ENCODE measurements at regions not wholly inside any gene's neighbourhood (a gene's known extent, or its start where the extent isn't known, plus 50 kb on each side); places are given as distances from the start of the nearest gene placed in this dataset.
"Not testable (repeated sequence)": the region's sequence is repeated elsewhere in the genome, so short reads cannot be mapped to it uniquely, and the experiment has no call there.

- no peaks in the 10 kb centered on the region for H3K36me3 Mint-ChIP-seq
- Histone ChIP-seq H3K36me3 (ENCODE audit: control insufficient read depth in 2 of 2, extremely low read depth in 1 of 2, insufficient read depth in 1 of 2, low read length in 1 of 2) (no peaks in the 10 kb centered on the region), H3K4me1 (ENCODE audit: control insufficient read depth in 1 of 2, extremely low read depth in 1 of 2, insufficient read depth in 2 of 2, low read length in 2 of 2) (no peaks in the 10 kb centered on the region), H3K9me3 (no peaks in the 10 kb centered on the region), H3K27ac (ENCODE audit: low read length) (no peak overlapping the region), H3K27me3 (replicated peaks in 1 of 2; ENCODE audit: control insufficient read depth in 2 of 2, extremely low read depth in 1 of 2, insufficient read depth in 2 of 2, low read length in 1 of 2) (peaks cover 0 to 57% of the 10 kb centered on the region in 2 experiments), H3K4me3 (ENCODE audit: control insufficient read depth in 1 of 2, extremely low read depth in 1 of 2, low read length in 1 of 2) (no peak overlapping the region)
- H3K27ac Mint-ChIP-seq = no peak overlapping the region
- POLR2A ChIA-PET = interaction anchor here in 1 of 2 donors (0.6 kb wide), 1 partner anchor 43 kb away, joined by 3 read pairs; no protein-coding TSS in a partner anchor
- no peaks in the 10 kb centered on the region for H3K9me3 Mint-ChIP-seq
- no peak for ATAC-seq (replicated peaks in 1 of 4)
- no peak for DNase-seq
- WGBS (ENCODE audit: insufficient coverage) = 42% methylated on average over 4 of the region's 9 CpGs
- peaks cover 17 to 47% of the 10 kb centered on the region in 2 donors for H3K27me3 Mint-ChIP-seq
- no peak overlapping the region for H3K4me3 Mint-ChIP-seq
- CTCF ChIA-PET = no interaction called here
- H3K4me1 Mint-ChIP-seq = no peaks in the 10 kb centered on the region
These were observed 257.2 kb upstream of the MVB12B start for GRCh38 chr9:126069400-126069955.

DNA sequence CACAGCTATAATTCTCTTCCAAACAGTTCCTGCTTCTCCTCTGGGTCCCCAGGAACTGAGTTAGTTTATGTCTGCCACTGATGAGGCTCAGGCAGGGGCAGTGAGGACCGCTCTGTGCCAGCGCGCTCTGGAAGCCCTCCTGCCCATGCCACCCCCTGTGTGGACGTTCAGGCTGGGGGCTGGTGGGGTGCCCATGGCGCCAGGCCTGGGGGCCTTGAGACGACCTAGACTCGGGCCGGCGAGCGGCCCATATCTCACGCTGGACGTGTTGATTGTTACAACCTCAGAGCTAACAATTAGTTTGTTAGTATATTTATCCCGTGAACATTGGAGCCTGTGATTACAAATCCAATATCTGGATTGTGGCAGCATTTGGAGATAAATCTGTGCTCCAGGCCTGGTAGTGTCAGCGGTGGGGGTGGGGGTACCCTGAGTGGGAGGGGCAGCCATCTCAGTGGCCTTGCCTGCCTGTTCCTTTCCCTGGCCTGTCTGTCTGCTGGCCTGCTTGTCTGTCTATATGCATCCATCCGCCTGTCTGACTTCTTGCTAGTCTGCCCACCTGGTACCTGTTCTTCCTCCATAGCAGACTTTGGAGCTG lies 256.5 kb upstream of the MVB12B start:
- no peaks in the 10 kb centered on the region for H3K4me1 ChIP-seq (ENCODE audit: control insufficient read depth in 1 of 2, extremely low read depth in 1 of 2, insufficient read depth in 2 of 2, low read length in 2 of 2)
- ATAC-seq (replicated peaks in 1 of 4) = no peak
- Mint-ChIP-seq H3K27me3 (peaks cover 17 to 47% of the 10 kb centered on the region in 2 donors), H3K4me1 (no peaks in the 10 kb centered on the region), H3K27ac (no peak overlapping the region), H3K4me3 (no peak overlapping the region), H3K9me3 (no peaks in the 10 kb centered on the region), H3K36me3 (no peaks in the 10 kb centered on the region)
- H3K36me3 ChIP-seq (ENCODE audit: control insufficient read depth in 2 of 2, extremely low read depth in 1 of 2, insufficient read depth in 1 of 2, low read length in 1 of 2) = no peaks in the 10 kb centered on the region
- no peak for DNase-seq
- H3K4me3 ChIP-seq (ENCODE audit: control insufficient read depth in 1 of 2, extremely low read depth in 1 of 2, low read length in 1 of 2) = no peak overlapping the region
- no peak overlapping the region for H3K27ac ChIP-seq (ENCODE audit: low read length)
- no peaks in the 10 kb centered on the region for H3K9me3 ChIP-seq
- WGBS (ENCODE audit: insufficient coverage) = 88% methylated on average over 7 of the region's 15 CpGs
- peaks cover 0 to 56% of the 10 kb centered on the region in 2 experiments for H3K27me3 ChIP-seq (replicated peaks in 1 of 2; ENCODE audit: control insufficient read depth in 2 of 2, extremely low read depth in 1 of 2, insufficient read depth in 2 of 2, low read length in 1 of 2)
- POLR2A ChIA-PET = interaction anchor here in 1 of 2 donors (0.6 kb wide), 1 partner anchor 43 kb away, joined by 3 read pairs; no protein-coding TSS in a partner anchor
- CTCF ChIA-PET = no interaction called here

DNA sequence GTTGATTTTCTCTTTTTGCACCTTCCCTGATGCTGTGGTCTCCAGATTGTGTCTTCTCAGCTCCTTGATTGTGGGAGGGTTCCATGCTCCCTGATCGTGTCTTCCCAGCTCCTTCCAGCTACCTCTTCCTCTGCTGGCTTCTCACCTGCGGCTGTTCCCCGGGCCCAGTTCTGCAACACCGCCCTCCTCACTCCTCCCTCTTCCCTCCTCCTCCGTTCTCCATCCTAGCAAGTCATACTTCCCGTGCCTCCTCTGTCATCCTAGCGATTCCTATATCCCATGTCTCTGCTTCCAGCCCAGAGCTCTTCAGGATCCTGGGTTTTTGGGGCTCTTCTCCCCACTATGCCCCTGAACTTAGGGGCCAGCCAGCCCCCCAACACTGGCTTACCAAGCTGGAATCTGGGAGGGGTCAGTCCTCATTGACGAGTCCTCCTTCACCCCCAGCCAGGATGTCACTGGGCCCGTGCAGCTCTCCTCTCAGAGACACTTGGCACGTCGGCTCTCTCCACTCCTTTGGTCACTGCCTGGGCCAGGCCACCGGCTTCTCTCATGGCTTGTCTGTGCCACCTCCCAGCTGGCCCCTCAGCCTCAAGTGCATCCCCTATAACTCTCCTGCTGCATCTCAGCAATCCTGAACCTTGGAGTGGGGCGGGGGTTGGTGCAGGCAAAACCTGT lies 255.4 kb upstream of the MVB12B start:
- no peaks in the 10 kb centered on the region for H3K4me1 ChIP-seq (ENCODE audit: control insufficient read depth in 1 of 2, extremely low read depth in 1 of 2, insufficient read depth in 2 of 2, low read length in 2 of 2)
- CTCF ChIA-PET = no interaction called here
- DNase-seq (no peak), ATAC-seq (replicated peaks in 1 of 4) (no peak)
- Mint-ChIP-seq H3K4me3 (no peak overlapping the region), H3K27ac (no peak overlapping the region), H3K9me3 (no peaks in the 10 kb centered on the region), H3K27me3 (peaks cover 12 to 43% of the 10 kb centered on the region in 2 donors), H3K4me1 (no peaks in the 10 kb centered on the region), H3K36me3 (no peaks in the 10 kb centered on the region)
- POLR2A ChIA-PET = interaction anchor here in 1 of 2 donors (0.6 kb wide), 1 partner anchor 628 kb away, joined by 3 read pairs; no protein-coding TSS in a partner anchor
- peaks cover 0 to 50% of the 10 kb centered on the region in 2 experiments for H3K27me3 ChIP-seq (replicated peaks in 1 of 2; ENCODE audit: control insufficient read depth in 2 of 2, extremely low read depth in 1 of 2, insufficient read depth in 2 of 2, low read length in 1 of 2)
- H3K4me3 ChIP-seq (ENCODE audit: control insufficient read depth in 1 of 2, extremely low read depth in 1 of 2, low read length in 1 of 2) = no peak overlapping the region
- no peaks in the 10 kb centered on the region for H3K36me3 ChIP-seq (ENCODE audit: control insufficient read depth in 2 of 2, extremely low read depth in 1 of 2, insufficient read depth in 1 of 2, low read length in 1 of 2)
- H3K27ac ChIP-seq (ENCODE audit: low read length) = no peak overlapping the region
- WGBS (ENCODE audit: insufficient coverage) = 66% methylated on average over 12 of the region's 13 CpGs
- H3K9me3 ChIP-seq = no peaks in the 10 kb centered on the region

DNA sequence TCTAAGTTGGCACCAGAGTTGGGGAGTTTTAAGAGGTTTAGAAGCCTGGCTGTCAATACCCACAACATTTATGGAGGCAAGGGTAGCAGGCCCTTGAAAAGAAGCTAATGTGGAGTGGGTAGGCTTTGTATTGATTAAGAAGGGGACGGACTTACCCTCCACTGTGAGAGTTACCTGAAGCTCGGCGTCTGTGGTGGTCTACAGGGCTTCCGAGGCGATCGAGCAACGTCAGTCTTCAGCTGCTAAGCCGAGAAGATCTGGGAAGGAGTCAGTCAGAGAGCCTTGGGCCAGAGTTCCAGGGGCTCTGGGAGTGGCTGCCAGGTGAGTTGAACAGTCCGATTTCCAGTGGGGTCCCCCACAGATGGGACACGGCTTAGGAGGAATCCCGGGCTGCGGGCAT lies 249.0 kb upstream of the MVB12B start:
- H3K36me3 Mint-ChIP-seq; H3K4me3 ChIP-seq (ENCODE audit: control insufficient read depth in 1 of 2, extremely low read depth in 1 of 2, low read length in 1 of 2); POLR2A ChIA-PET; H3K4me1 ChIP-seq (ENCODE audit: control insufficient read depth in 1 of 2, extremely low read depth in 1 of 2, insufficient read depth in 2 of 2, low read length in 2 of 2); H3K4me1 Mint-ChIP-seq; H3K9me3 Mint-ChIP-seq; H3K27ac Mint-ChIP-seq; H3K27ac ChIP-seq (ENCODE audit: low read length); H3K9me3 ChIP-seq; CTCF ChIA-PET; DNase-seq; ATAC-seq (replicated peaks in 1 of 4); H3K4me3 Mint-ChIP-seq; H3K36me3 ChIP-seq (ENCODE audit: control insufficient read depth in 2 of 2, extremely low read depth in 1 of 2, insufficient read depth in 1 of 2, low read length in 1 of 2): not testable (repeated sequence)
- H3K27me3 ChIP-seq (replicated peaks in 1 of 2; ENCODE audit: control insufficient read depth in 2 of 2, extremely low read depth in 1 of 2, insufficient read depth in 2 of 2, low read length in 1 of 2) = peaks cover 0 to 21% of the 10 kb centered on the region in 2 experiments
- no CpG with 5 or more reads among the region's 12 CpGs for WGBS (ENCODE audit: insufficient coverage)
- H3K27me3 Mint-ChIP-seq = peaks cover 33 to 42% of the 10 kb centered on the region in 2 donors

DNA sequence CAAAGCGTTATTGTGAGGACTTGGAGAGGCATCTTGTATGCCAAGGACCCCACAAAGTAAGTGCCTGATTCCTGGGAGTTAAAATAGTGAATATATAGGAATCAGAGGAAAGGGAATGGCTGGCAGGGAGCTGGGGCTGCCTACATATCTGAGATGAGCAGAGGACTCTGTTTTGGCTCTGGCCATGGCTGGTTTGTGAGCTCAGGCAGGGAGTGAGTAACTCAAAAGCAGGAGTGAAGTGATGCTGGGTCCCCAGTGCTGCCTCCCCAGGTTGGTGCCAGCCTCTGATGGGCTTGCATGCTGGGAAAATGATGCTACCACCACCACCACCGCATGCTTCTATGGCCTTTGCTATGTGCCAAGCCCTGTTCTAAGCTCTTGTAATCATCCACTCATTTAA lies 246.0 kb upstream of the MVB12B start:
- peaks cover 45 to 47% of the 10 kb centered on the region in 2 donors for H3K27me3 Mint-ChIP-seq
- no peaks in the 10 kb centered on the region for H3K36me3 ChIP-seq (ENCODE audit: control insufficient read depth in 2 of 2, extremely low read depth in 1 of 2, insufficient read depth in 1 of 2, low read length in 1 of 2)
- no peak for DNase-seq
- ChIA-PET CTCF (no interaction called here), POLR2A (no interaction called here)
- no peak overlapping the region for H3K4me3 ChIP-seq (ENCODE audit: control insufficient read depth in 1 of 2, extremely low read depth in 1 of 2, low read length in 1 of 2)
- H3K27ac ChIP-seq (ENCODE audit: low read length) = no peak overlapping the region
- H3K36me3 Mint-ChIP-seq = no peaks in the 10 kb centered on the region
- no peaks in the 10 kb centered on the region for H3K9me3 Mint-ChIP-seq
- H3K27me3 ChIP-seq (replicated peaks in 1 of 2; ENCODE audit: control insufficient read depth in 2 of 2, extremely low read depth in 1 of 2, insufficient read depth in 2 of 2, low read length in 1 of 2) = peaks cover 0 to 12% of the 10 kb centered on the region in 2 experiments
- 58% methylated on average over 2 of the region's 2 CpGs for WGBS (ENCODE audit: insufficient coverage)
- no peak for ATAC-seq (replicated peaks in 1 of 4)
- H3K9me3 ChIP-seq = no peaks in the 10 kb centered on the region
- H3K4me1 Mint-ChIP-seq = peaks cover 12 to 22% (median 13%) of the 10 kb centered on the region in 3 donors
- no peak overlapping the region for H3K27ac Mint-ChIP-seq
- peaks cover 0 to 6% of the 10 kb centered on the region in 2 experiments for H3K4me1 ChIP-seq (ENCODE audit: control insufficient read depth in 1 of 2, extremely low read depth in 1 of 2, insufficient read depth in 2 of 2, low read length in 2 of 2)
- H3K4me3 Mint-ChIP-seq = no peak overlapping the region

GRCh38 chr9:126081746-126082145 lies 244.9 kb upstream of the MVB12B start:
- H3K9me3 ChIP-seq = no peaks in the 10 kb centered on the region
- peaks cover 49 to 50% of the 10 kb centered on the region in 2 donors for H3K27me3 Mint-ChIP-seq
- no peak overlapping the region for H3K4me3 Mint-ChIP-seq
- H3K4me3 ChIP-seq (ENCODE audit: control insufficient read depth in 1 of 2, extremely low read depth in 1 of 2, low read length in 1 of 2) = no peak overlapping the region
- peaks cover 0 to 6% of the 10 kb centered on the region in 2 experiments for H3K4me1 ChIP-seq (ENCODE audit: control insufficient read depth in 1 of 2, extremely low read depth in 1 of 2, insufficient read depth in 2 of 2, low read length in 2 of 2)
- CTCF ChIA-PET = no interaction called here
- no peak for ATAC-seq (replicated peaks in 1 of 4)
- no peaks in the 10 kb centered on the region for H3K36me3 Mint-ChIP-seq
- H3K27ac ChIP-seq (ENCODE audit: low read length) = no peak overlapping the region
- H3K27me3 ChIP-seq (replicated peaks in 1 of 2; ENCODE audit: control insufficient read depth in 2 of 2, extremely low read depth in 1 of 2, insufficient read depth in 2 of 2, low read length in 1 of 2) = peaks cover 0 to 17% of the 10 kb centered on the region in 2 experiments
- POLR2A ChIA-PET = no interaction called here
- WGBS (ENCODE audit: insufficient coverage) = 38% methylated on average over 1 of the region's 4 CpGs
- peaks cover 12 to 22% (median 13%) of the 10 kb centered on the region in 3 donors for H3K4me1 Mint-ChIP-seq
- H3K36me3 ChIP-seq (ENCODE audit: control insufficient read depth in 2 of 2, extremely low read depth in 1 of 2, insufficient read depth in 1 of 2, low read length in 1 of 2) = no peaks in the 10 kb centered on the region
- DNase-seq = no peak
- no peaks in the 10 kb centered on the region for H3K9me3 Mint-ChIP-seq
- H3K27ac Mint-ChIP-seq = no peak overlapping the region
